K562 (cell line): ENCODE measurements at regions not wholly inside any gene's neighbourhood (a gene's known extent, or its start where the extent isn't known, plus 50 kb on each side); places are given as distances from the start of the nearest gene placed in this dataset.

Experiments used
- ATAC-seq: fragments of 200-7000 bp; cut with Tn5 transposase; 3 replicates; pipeline ENCODE4 v1.9.1; 2020; ENCODE audit warnings: moderate library complexity
- BruUV-seq: library from RNA; stranded (reverse); fragments of 400-500 nt; replicated peaks from 2 replicates; lab custom pipeline; 2021; lab: Mats Ljungman, UMichigan
- CTCF ChIA-PET: fragments of 300-600 bp; formaldehyde crosslinking; extraction: SDS; loops from one replicate; lab custom pipeline; 2021; ENCODE audit warnings: low intra/inter-chr PET ratio; lab: Yijun Ruan, JAX
- POLR2A ChIA-PET: fragments of 300-600, 350-650 bp; sonication (Branson Sonifier 250); formaldehyde crosslinking; extraction: SDS; loops from one replicate; lab custom pipeline; 2021; ENCODE audit warnings: antibody characterized with exemption, inconsistent platforms; lab: Yijun Ruan, JAX
- DNase-seq, 4 experiments: peaks; one replicate each; pipeline versions ENCODE4 v3.0.0 to v3.0.0-alpha.2; 2011 to 2018; ENCODE audit warnings: low spot score in 3 of 4, mixed read lengths in 3 of 4; ENCODE audit errors: extremely low read depth in 1 of 4
- FAIRE-seq: peaks from 2 replicates; lab custom pipeline; 2011; peaks lifted over from hg19 to GRCh38; lab: Jason Lieb, UNC
- H2AFZ ChIP-seq: 2 replicates; pipeline ENCODE4 v1.6.0; 2011; ENCODE audit warnings: low read depth, low read length, control low read depth, inconsistent platforms
- H3K27ac ChIP-seq: fragments of 200-600 bp; 3 replicates; pipeline ENCODE4 v1.8.0; 2011; ENCODE audit warnings: low read depth, mild to moderate bottlenecking, control low read depth, inconsistent platforms, low read length, moderate library complexity, mixed read lengths; ENCODE audit errors: extremely low read depth
- H3K27me3 ChIP-seq, 2 experiments: fragments of 300-600 bp in 1 of 2; 2 replicates in 1 of 2; 3 replicates in 1 of 2; pipeline versions ENCODE4 v1.6.0 to v1.8.0; 2011; ENCODE audit warnings: inconsistent platforms in 2 of 2, low read length in 2 of 2, mild to moderate bottlenecking in 1 of 2, mixed read lengths in 1 of 2, moderate library complexity in 1 of 2; ENCODE audit not compliant: control insufficient read depth in 2 of 2, insufficient read depth in 2 of 2
- H3K36me3 ChIP-seq: fragments of 300-600 bp; 3 replicates; pipeline ENCODE4 v1.8.0; 2011; ENCODE audit warnings: mild to moderate bottlenecking, low read length, inconsistent platforms; ENCODE audit not compliant: control insufficient read depth, insufficient read depth
- H3K4me1 ChIP-seq, 2 experiments: fragments of 200-600 bp in 1 of 2; replicated peaks in 1 of 2; 2 replicates in 1 of 2; 3 replicates in 1 of 2; pipeline versions ENCODE4 v1.5.1 to v1.8.0; 2011; ENCODE audit warnings: inconsistent platforms in 2 of 2, low read length in 2 of 2, mild to moderate bottlenecking in 1 of 2, mixed read lengths in 1 of 2, moderate library complexity in 1 of 2; ENCODE audit not compliant: control insufficient read depth in 2 of 2, insufficient read depth in 2 of 2
- H3K4me2 ChIP-seq: 2 replicates; pipeline ENCODE4 v1.6.1; 2011; ENCODE audit warnings: low read length, control low read depth, inconsistent platforms, mixed read lengths; ENCODE audit not compliant: insufficient read depth
- H3K4me3 ChIP-seq: fragments of 200-600 bp; sonication (generic), shearing (Covaris generic); 2 replicates; pipeline ENCODE4 v1.5.1; 2016; ENCODE audit warnings: control low read depth, inconsistent platforms
- H3K79me2 ChIP-seq: fragments of 200-600 bp; 3 replicates; pipeline ENCODE4 v1.8.0; 2011; ENCODE audit warnings: low read length, inconsistent platforms; ENCODE audit not compliant: control insufficient read depth, insufficient read depth
- H3K9ac ChIP-seq, 2 experiments: 2 replicates each; pipeline versions ENCODE4 v1.6.0 to v1.6.1; 2011; ENCODE audit warnings: low read depth in 2 of 2, low read length in 2 of 2, control low read depth in 1 of 2, inconsistent platforms in 1 of 2, mild to moderate bottlenecking in 1 of 2, mixed read lengths in 1 of 2; ENCODE audit not compliant: insufficient read depth in 1 of 2
- H3K9me1 ChIP-seq: one replicate; pipeline ENCODE4 v1.6.0; 2011; ENCODE audit warnings: inconsistent platforms, mild to moderate bottlenecking, low read length, moderate library complexity; ENCODE audit not compliant: control insufficient read depth, insufficient read depth
- H3K9me3 ChIP-seq: replicated peaks from 2 replicates; pipeline ENCODE4 v1.5.1; 2011; ENCODE audit warnings: low read depth, low read length, inconsistent platforms; ENCODE audit not compliant: control insufficient read depth, insufficient read depth
- H4K20me1 ChIP-seq: replicated peaks from 2 replicates; pipeline ENCODE4 v1.6.1; 2011; ENCODE audit warnings: low read length, inconsistent platforms, mixed read lengths; ENCODE audit not compliant: control insufficient read depth, insufficient read depth
- AFF1 ChIP-seq, 2 experiments: fragments of 450-650 bp; IDR thresholded peaks; 2 replicates each; pipeline ENCODE4 v1.6.1; 2018; ENCODE audit warnings: mild to moderate bottlenecking in 2 of 2, low read depth in 1 of 2; ENCODE audit not compliant: partially characterized antibody in 2 of 2
- BACH1 ChIP-seq: fragments of 200-800 bp; sonication (Bioruptor generic); IDR thresholded peaks from 2 replicates; pipeline ENCODE4 v1.6.1; 2016; ENCODE audit warnings: missing genetic modification characterization, missing compliant biosample characterization
- BCLAF1 ChIP-seq, 2 experiments: fragments of 450-650 bp in 1 of 2; IDR thresholded peaks; 2 replicates each; pipeline ENCODE4 v1.6.1; 2011 to 2017; ENCODE audit warnings: low read depth in 2 of 2, antibody characterized with exemption in 1 of 2, borderline replicate concordance in 1 of 2, low read length in 1 of 2, mild to moderate bottlenecking in 1 of 2, mixed read lengths in 1 of 2; ENCODE audit not compliant: control insufficient read depth in 1 of 2
- EP300 ChIP-seq: IDR thresholded peaks from 2 replicates; pipeline ENCODE4 v1.6.1; 2012; ENCODE audit warnings: low read length, improper control_type of control experiment
- GABPB1 ChIP-seq: sonication (generic); formaldehyde crosslinking; IDR thresholded peaks from 2 replicates; pipeline ENCODE4 v1.8.0; 2022; ENCODE audit warnings: mild to moderate bottlenecking, missing genetic modification reagents
- MIER1 ChIP-seq: fragments of 450-650 bp; IDR thresholded peaks from 2 replicates; pipeline ENCODE4 v1.6.1; 2016; ENCODE audit warnings: antibody characterized with exemption, mild to moderate bottlenecking, low read depth
- NCOA6 ChIP-seq: fragments of 450-650 bp; IDR thresholded peaks from 2 replicates; pipeline ENCODE4 v1.6.1; 2017; ENCODE audit warnings: mild to moderate bottlenecking
- NELFE ChIP-seq: IDR thresholded peaks from 2 replicates; pipeline ENCODE4 v1.6.1; 2011; ENCODE audit warnings: mild to moderate bottlenecking; ENCODE audit not compliant: insufficient read depth, insufficient read length
- SUPT5H ChIP-seq: fragments of 450-650 bp; IDR thresholded peaks from 2 replicates; pipeline ENCODE4 v1.6.1; 2016
- ZNF184 ChIP-seq: sonication (generic); formaldehyde crosslinking; IDR thresholded peaks from 2 replicates; pipeline ENCODE4 v1.5.0; 2020; ENCODE audit warnings: missing genetic modification reagents
- ZNF77 ChIP-seq: fragments of 250-450 bp; sonication (Bioruptor Pico); IDR thresholded peaks from 2 replicates; pipeline ENCODE4 v1.5.0; 2020
- WGBS: fragments of 100-300 bp; shearing (Covaris generic); methylation state at CpG from one replicate; pipeline ENCODE4 v1.1.6; 2016; ENCODE audit warnings: low coverage, mixed read lengths; ENCODE audit not compliant: insufficient coverage; ENCODE audit errors: missing lambda C conversion rate; 5-methylcytosine and 5-hydroxymethylcytosine counted together
- in situ Hi-C: fragments of 300-500 bp; cut with MboI; formaldehyde crosslinking; loops from 4 replicates; pipeline ENCODE4 v1.15.0; 2018; ENCODE audit warnings: inconsistent platforms, mixed read lengths
- intact Hi-C: fragments of 100-400 bp; cut with micrococcal nuclease; formaldehyde crosslinking; loops from 2 replicates; pipeline ENCODE4 v1.14.2; 2022

- TF ChIP-seq BCLAF1 (IDR thresholded peaks at IDR 0.05; ENCODE audit: borderline replicate concordance in 1 of 2, control insufficient read depth in 1 of 2, low read depth in 2 of 2, low read length in 1 of 2) (no peak), SUPT5H (no peak)
Measured at GRCh38 chr4:62898115-62898514, 1511.1 kb downstream of the TECRL start (continued).

GRCh38 chr4:62896721-62897120 is 1512.5 kb downstream of the TECRL start:
- H3K27me3 ChIP-seq = no peaks in the 10 kb centered on the region
- CTCF ChIA-PET = no interaction called here
- DNase-seq (no peak), FAIRE-seq (no peak), ATAC-seq (no peak)
- 0% methylated on average over 1 of the region's 3 CpGs for WGBS
- no peak overlapping the region for H3K4me3 ChIP-seq
- in situ Hi-C loops = no loop called here
- no peak overlapping the region for H2AFZ ChIP-seq
- H4K20me1 ChIP-seq = no peaks in the 10 kb centered on the region
- H3K4me1 ChIP-seq = no peaks in the 10 kb centered on the region
- H3K27ac ChIP-seq = no peak overlapping the region
- H3K9ac ChIP-seq = no peak overlapping the region
- H3K36me3 ChIP-seq = no peaks in the 10 kb centered on the region
- no peak overlapping the region for H3K4me2 ChIP-seq
- no peaks in the 10 kb centered on the region for H3K79me2 ChIP-seq
- no TSS peak for BruUV-seq
- no peaks in the 10 kb centered on the region for H3K9me1 ChIP-seq
- no peaks in the 10 kb centered on the region for H3K9me3 ChIP-seq
- POLR2A ChIA-PET = no interaction called here
- intact Hi-C loops = no loop called here
- TF ChIP-seq EP300 (no peak), NELFE (no peak), NCOA6 (no peak), ZNF184 (CRISPR knock-in tag) (no peak), AFF1 (IDR thresholded peaks at IDR 0.05; ENCODE audit: low read depth in 1 of 2, partially characterized antibody in 2 of 2) (no peak), GABPB1 (CRISPR knock-in tag) (no peak), ZNF77 (no peak), BACH1 (no peak), MIER1 (no peak)
